Activated CD4-positive, CD25-positive, alpha-beta regulatory T cell treated with anti-CD3 and anti-CD28 coated beads, Interleukin-2, amount 50 U/mL, for 72 hours (primary cell): ENCODE measurements at regions not wholly inside any gene's neighbourhood (a gene's known extent, or its start where the extent isn't known, plus 50 kb on each side); places are given as distances from the start of the nearest gene placed in this dataset.
"Not testable (repeated sequence)": the region's sequence is repeated elsewhere in the genome, so short reads cannot be mapped to it uniquely, and the experiment has no call there.

Experiments
- DNase-seq: peaks from one replicate; pipeline ENCODE4 v3.0.0; 2021

DNA sequence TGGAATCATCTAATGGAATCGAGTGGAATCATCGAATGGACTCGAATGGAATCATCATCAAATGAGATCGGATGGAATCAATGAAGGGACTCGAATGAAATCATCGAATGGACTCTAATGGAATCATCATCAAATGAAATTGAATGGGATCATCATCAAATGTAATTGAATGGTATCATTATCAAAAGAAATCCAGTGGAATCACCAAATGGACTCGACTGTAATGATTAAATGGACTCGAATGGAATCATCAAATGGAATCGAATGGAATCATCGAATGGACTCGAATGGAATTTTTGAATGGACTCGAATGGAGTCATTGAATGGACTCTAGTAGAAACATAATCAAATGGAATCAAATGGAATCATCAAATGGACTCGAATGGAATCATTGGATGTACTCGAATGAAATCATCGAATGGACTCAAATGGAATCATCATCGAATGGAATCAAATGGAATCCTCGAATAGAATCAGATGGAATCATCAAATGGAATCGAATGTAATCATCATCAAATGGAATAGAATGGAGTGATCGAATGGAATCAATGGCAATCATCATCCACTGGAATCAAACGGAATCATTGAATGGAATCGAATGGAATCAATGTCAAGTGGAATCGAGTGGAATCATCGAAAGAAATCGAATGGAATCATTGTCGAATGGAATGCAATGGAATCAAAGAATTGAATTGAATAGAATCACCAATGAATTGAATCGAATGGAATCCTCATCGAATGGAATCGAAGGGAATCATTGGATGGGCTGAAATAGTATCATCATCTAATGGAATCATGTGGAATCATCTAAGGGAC is 234.2 kb downstream of the SHCBP1 start:
- not testable (repeated sequence) for DNase-seq

DNA sequence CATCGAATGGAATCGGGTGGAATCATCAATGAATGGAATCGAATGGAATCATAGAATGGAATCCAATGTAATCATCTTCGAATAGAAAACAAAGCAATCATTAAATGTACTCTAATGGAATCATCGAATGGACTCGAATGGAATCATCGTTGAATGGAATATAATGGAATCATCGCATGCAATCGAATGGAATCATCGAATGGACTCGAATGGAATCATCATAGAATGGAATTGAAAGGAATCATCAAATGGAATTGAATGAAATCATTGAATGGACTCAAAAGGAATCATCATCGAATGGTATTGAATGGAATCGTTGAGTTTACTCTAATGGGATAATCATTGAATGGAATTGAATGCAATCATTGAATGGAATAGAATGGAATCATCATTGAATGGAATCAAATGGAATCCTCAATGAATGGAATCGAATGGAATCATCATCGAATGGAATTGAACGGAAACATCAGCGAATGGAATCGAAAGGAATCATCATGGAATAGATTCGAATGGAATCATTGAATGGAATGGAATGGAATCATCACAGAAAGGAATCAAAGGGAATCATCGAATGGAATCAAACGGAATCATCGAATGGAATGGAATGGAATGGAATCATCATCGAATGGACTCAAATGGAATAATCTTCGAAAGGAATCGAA is 234.9 kb downstream of the SHCBP1 start:
- not testable (repeated sequence) for DNase-seq

DNA sequence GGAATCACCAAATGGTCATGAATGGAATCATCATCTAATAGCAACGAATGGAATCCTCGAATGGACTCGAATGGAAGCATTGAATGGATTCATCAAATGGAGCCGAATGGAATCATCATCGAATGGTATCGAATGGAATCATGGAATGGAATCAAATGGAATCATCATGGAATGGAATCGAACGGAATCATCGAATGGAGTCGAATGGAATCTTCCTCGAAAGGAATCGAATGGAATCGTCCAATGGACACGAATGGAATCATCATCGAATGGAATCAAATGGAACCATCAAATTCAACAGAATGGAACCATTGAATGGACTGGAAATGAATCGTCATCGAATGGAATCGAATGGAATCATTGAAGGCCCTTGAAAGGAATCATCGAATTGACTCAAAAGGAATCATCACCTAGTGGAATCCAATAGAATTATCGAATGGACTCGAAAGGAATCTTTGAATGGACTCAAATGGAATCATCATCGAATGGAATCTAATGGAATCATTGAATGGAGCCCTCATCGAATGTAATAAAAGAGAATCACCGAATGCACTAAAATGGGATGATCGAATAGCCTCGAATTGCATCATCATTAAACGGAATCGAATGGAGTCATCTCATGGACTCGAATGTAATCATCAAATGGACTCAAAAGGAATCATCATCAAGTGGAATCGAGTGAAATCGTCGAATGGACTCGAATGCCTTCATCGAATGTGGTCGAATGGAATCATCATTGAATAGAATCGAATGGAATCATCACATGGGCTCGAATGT is 236.7 kb downstream of the SHCBP1 start:
- DNase-seq = not testable (repeated sequence)

DNA sequence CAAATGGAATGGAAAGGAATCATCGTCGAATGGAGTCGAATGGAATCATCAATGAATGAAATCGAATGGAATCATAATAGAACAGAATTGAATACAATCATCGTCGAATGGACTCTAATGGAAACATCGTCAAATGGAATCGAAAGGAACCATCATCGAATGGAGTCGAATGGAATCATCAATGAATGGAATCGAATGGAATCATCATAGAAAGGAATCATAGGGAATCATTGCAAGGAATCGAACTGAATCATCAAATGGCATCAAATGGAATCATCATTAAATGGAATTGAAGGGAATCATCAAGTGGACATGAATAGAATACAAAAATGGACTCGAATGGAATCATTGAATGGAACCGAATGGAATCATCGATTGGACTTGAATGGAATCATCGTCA is 237.6 kb downstream of the SHCBP1 start:
- not testable (repeated sequence) for DNase-seq

DNA sequence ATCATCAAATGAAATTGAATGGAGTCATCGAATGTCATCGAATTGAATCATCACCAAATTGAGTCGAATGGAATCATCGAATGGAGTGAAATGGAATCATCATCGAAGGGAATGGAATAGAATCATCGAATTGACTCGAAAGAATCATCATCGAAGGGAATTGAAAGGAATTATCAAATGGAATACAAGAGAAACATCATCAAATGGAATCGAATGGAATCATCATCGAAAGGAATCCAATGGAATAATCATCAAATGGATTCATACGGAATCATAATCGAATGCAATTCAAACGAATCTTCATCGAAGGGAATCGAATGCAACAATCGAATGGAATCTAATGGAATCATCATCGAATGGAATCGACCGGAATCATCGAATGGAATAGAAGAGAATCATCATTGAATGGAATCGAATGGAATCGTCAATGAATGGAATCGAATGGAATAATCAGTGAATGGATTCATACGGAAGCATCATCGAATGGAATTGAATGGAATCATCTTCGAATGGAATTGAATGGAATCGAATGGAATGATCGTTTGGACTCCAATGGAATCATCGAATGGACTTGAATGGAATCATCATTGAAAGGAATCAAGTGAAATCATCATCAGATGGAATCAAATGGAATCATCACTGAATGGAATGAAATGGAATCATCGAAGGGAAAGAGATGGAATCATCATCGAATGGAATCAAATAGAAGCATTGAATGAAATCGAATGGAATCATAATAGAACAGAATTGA is 238.2 kb downstream of the SHCBP1 start:
- DNase-seq = not testable (repeated sequence)

DNA sequence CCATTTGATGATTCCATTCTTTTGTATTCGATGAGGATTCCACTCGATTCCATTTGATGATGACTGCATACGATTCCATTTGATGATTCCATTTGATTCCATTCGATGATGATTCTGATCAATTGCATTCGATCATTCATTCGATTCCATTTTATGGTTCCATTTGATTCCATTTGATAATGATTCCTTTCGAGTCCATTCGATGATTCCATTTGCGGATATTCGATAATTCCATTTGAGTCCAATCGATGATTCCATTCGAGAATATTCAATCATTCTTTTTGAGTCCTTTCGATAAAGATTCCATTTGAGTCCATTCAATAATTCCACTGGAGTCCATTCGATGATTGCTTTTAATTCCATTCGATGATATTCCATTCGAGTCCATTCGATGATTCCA is 239.1 kb downstream of the SHCBP1 start:
- not testable (repeated sequence) for DNase-seq

DNA sequence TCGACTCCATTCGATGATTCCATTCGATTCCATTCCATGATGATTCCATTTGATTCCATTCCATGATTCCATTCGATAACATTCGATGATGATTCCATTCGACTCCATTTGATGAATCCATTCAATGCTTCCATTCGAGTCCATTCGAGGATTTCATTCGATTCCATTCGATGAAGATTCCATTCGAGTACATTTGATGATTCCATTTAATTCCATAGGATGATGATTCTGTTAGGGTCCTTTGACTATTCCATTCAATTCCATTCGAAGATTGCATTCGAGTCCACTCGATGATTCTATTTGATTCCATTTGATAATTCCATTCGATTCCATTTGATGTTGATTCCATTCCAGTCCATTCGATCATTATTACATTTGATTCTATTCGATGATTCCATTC is 239.8 kb downstream of the SHCBP1 start:
- not testable (repeated sequence) for DNase-seq
